ENCODE measurements at regions not wholly inside any gene's neighbourhood (a gene's known extent, or its start where the extent isn't known, plus 50 kb on each side); places are given as distances from the start of the nearest gene placed in this dataset.
"Not testable (repeated sequence)": the region's sequence is repeated elsewhere in the genome, so short reads cannot be mapped to it uniquely, and the experiment has no call there.

- DNase-seq, result not testable (repeated sequence)
Measured at GRCh38 chr5:128730021-128730420, 192.0 kb upstream of the FBN2 start.

- DNase-seq, result not testable (repeated sequence)
Measured at GRCh38 chr5:128735656-128736055, 197.6 kb upstream of the FBN2 start.

GRCh38 chr5:128736553-128736952 lies 198.5 kb upstream of the FBN2 start:
- DNase-seq, result no peak

- peak; percentile 26 to 28 for DNase-seq
Measured at GRCh38 chr5:128749136-128749898, 211.3 kb upstream of the FBN2 start.

- DNase-seq, result peak; percentile 26 to 40
Measured at GRCh38 chr5:128750155-128750554, 212.1 kb upstream of the FBN2 start.

- no peak for DNase-seq
Measured at GRCh38 chr5:128757196-128757959, 207.9 kb upstream of the SLC27A6 start.

GRCh38 chr5:128762661-128763306 lies 202.5 kb upstream of the SLC27A6 start:
- no peak for DNase-seq

- DNase-seq, result peak in 1 of 2 donors; percentile 49
Measured at GRCh38 chr5:128763321-128763720, 202.0 kb upstream of the SLC27A6 start.

- no peak for DNase-seq
Measured at GRCh38 chr5:128764601-128765310, 200.5 kb upstream of the SLC27A6 start.

- no peak for DNase-seq
Measured at GRCh38 chr5:128765448-128766061, 199.7 kb upstream of the SLC27A6 start.

GRCh38 chr5:128766406-128766805 lies 198.9 kb upstream of the SLC27A6 start:
- DNase-seq, result no peak

GRCh38 chr5:128770907-128771306 lies 194.4 kb upstream of the SLC27A6 start:
- DNase-seq, result no peak

GRCh38 chr5:128772356-128772755 lies 192.9 kb upstream of the SLC27A6 start:
- no peak for DNase-seq

GRCh38 chr5:128773378-128773777 lies 191.9 kb upstream of the SLC27A6 start:
- DNase-seq, result no peak

GRCh38 chr5:128774605-128775004 lies 190.7 kb upstream of the SLC27A6 start:
- DNase-seq, result no peak

GRCh38 chr5:128775558-128775957 lies 189.7 kb upstream of the SLC27A6 start:
- DNase-seq, result no peak

- DNase-seq, result no peak
Measured at GRCh38 chr5:128777052-128777451, 188.2 kb upstream of the SLC27A6 start.

GRCh38 chr5:128778474-128778873 lies 186.8 kb upstream of the SLC27A6 start:
- DNase-seq, result no peak

GRCh38 chr5:128782446-128782845 lies 182.8 kb upstream of the SLC27A6 start:
- DNase-seq, result no peak

- DNase-seq, result no peak
Measured at GRCh38 chr5:128784726-128785125, 180.6 kb upstream of the SLC27A6 start.

GRCh38 chr5:128791312-128791711 lies 174.0 kb upstream of the SLC27A6 start:
- DNase-seq, result no peak

- no peak for DNase-seq
Measured at GRCh38 chr5:128796506-128796905, 168.8 kb upstream of the SLC27A6 start.
